Inflammatory macrophage treated with lipopolysaccharide for 1 hour (primary cell): ENCODE measurements at regions not wholly inside any gene's neighbourhood (a gene's known extent, or its start where the extent isn't known, plus 50 kb on each side); places are given as distances from the start of the nearest gene placed in this dataset.
A peak's percentile ranks its signal among the peaks of the same experiment; 100 is the strongest.
"Not testable (repeated sequence)": the region's sequence is repeated elsewhere in the genome, so short reads cannot be mapped to it uniquely, and the experiment has no call there.

Source experiments
- DNase-seq, 2 donors: peaks; one replicate each; pipeline ENCODE4 v3.0.0-alpha.2; 2020 to 2022

GRCh38 chr3:38964646-38965045, 87.1 kb downstream of the SCN11A start:
- DNase-seq, result no peak

- DNase-seq, result no peak
Measured at GRCh38 chr3:38964204-38964603, 87.5 kb downstream of the SCN11A start.

DNA sequence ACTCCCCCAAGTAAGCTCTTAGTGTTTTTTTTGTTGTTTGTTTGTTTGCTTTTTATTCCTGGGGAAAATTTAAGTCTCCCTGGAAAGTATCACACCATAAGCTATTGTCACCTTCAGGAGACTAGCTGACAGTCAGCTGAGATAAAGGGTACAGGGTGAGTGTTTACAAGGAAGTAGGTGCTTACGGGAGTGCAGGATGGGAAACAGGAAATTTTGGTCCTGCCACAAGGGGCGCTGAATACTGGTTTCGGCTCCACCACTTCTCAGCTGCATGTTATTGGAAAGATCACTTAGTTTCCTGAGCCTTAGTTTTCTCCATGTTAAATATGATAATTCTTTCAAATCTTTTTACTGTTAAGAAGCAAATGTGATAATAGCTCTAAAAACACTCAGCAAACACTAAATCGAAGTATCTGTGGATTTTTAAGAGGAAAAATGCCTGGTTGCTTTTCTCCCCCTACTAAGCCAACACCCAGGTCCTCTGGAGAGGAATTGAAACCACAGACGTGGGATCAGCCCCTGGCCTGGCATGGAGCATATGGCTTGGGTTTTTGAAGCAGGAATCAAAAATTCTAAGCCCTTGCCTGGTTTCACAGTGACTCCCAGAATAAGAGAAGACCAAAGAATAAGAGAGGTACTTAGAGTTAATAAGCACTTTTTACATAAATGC, 90.7 kb downstream of the SCN11A start:
- DNase-seq, result peak; percentile 44 to 64

DNA sequence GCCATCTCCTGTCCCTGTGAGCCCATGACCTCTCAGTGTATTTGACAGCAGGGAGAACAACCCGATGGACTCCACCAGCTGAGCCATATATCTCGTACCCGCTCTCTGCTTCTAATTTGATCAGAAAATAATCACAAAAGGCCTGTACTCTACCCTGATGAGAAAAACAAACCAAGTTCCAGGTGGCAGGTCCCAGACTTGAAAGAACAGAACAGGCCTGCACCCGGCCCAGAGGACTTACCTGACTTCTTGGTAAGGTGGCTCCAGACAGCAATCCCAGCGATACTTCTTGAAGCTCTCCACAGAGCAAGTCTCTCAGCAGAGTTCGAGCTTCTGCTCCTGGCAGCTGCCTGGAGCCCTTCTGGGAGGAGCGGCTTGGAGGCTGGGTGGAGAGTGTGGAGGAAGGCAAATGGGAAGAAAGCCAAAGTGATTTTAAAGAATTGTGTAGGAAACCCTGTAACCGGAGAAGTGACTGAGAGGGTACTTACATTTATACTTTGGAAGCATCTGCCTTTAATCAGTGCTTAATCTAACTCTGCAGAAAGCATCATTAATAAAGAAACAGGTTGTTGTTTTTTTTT, 91.6 kb downstream of the SCN11A start:
- no peak for DNase-seq

GRCh38 chr3:38958026-38958720, 93.6 kb downstream of the SCN11A start:
- DNase-seq, result no peak

DNA sequence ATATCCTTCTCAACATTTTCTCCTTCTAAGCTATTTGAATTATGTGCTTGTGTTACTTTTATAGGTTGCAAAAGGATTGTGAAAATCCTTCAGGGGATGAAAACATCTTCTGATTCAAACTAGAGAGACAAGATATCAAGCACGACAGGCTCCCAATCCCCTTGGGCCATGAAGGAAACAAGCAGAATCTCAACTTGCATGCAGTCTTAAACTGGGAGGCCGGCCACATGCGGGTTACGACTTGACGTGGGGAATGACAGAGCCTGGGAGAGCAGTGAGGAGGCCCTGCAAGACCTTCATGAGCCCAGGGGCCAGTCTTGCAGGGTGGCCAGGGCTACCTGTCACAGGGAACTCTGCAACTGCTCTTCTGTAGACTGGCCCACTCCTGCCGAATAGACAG, 94.4 kb downstream of the SCN11A start:
- no peak for DNase-seq

- peak; percentile 10 to 60 for DNase-seq
Measured at GRCh38 chr3:38952721-38953120, 99.0 kb downstream of the SCN11A start.

GRCh38 chr3:38951167-38951566, 100.6 kb downstream of the SCN11A start:
- not testable (repeated sequence) for DNase-seq

GRCh38 chr3:38950581-38950980, 101.2 kb downstream of the SCN11A start:
- DNase-seq, result peak; percentile 49 to 67

DNA sequence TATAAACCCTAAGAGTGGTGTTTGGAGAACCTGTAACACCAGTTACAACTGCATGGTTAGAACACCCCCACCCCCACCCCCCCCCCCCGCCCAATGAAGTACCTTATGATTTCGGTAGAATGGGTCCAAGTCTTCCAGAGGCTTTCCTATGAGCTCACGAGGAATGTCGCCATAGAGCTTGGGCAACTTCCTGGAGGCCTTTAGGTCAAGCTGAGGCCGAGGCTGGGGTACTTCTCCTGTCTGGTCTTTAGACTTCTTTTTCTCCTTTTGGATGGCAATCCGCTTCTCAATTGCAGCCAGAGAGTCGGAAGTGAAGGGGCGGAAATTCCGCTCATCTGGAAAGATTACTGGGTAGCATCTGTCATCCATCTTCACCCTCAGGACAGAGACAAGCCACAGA, 101.8 kb downstream of the SCN11A start:
- peak in 1 of 2 donors; percentile 20 for DNase-seq

DNA sequence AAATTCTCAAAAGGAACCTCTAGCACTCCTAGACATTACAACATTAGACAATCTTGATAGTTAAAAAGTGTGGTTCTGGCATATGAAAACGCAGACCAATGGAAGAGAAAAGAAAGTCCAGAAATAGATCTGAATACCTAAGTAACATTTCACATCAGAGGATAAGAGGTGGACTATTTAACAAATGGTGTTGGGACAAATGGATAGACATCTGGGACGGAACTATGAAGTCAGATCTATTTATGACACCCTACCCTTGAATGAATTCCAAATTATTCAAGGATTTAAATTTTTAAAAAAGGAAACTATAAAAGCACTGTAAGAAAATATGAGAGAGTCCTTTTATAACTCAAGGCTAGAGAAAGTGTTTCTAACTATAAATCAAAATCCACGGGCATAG, 111.3 kb downstream of the SCN11A start:
- DNase-seq, result no peak

DNA sequence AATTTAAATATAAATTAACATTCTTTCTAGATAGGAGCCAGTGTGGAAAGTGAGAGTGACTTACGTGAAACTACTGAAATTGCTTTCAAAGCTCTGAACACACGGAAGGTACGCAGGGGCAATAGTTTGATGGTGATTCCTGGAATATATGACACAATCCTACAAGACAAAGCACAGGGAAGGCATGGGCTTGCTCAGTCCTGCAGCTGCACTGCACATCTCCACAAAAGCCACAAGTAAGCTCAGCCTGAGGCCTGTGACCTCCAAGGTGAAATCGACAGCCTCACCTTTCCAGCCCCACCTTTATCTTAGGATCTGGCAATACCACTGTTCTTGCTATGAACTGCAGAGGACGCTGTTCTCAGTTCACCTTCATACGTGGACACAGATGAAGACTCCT, 109.3 kb upstream of the SCN10A start:
- no peak for DNase-seq

- no peak for DNase-seq
Measured at GRCh38 chr3:38916706-38917105, 100.7 kb upstream of the SCN10A start.

DNA sequence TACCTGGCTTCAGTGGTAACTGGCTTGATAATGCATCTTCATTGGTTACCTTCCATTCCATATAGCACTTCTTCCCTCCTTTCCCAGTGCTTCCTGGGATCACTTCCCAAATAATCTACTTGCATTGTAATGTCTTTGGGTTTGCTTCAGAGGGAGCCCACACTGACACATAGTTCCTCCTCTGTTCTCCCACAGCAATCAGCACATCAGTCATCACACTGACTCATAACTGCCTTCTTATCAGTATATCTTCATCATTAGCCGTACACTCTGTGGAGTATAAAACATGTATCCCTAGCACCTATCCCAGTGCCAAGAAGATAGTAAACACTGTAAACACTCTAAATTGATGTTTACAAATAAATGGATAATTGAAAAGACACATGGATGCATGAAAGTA, 91.4 kb upstream of the SCN10A start:
- DNase-seq, result no peak

GRCh38 chr3:38890426-38890825, 74.4 kb upstream of the SCN10A start:
- no peak for DNase-seq

GRCh38 chr3:38878646-38879045, 62.6 kb upstream of the SCN10A start:
- no peak for DNase-seq
